ENCODE measurements at regions not wholly inside any gene's neighbourhood (a gene's known extent, or its start where the extent isn't known, plus 50 kb on each side); places are given as distances from the start of the nearest gene placed in this dataset.

GRCh38 chr10:106011250-106011649 lies 1153.3 kb downstream of the SORCS1 start:
- Histone ChIP-seq H3K27ac (no peak overlapping the region), H4K20me1 (no peaks in the 10 kb centered on the region), H3K9ac (no peak overlapping the region), H3K27me3 (no peaks in the 10 kb centered on the region), H3K4me3 (no peak overlapping the region), H3K9me3 (peaks cover 12% of the 10 kb centered on the region; the same call in 1 of the 2 replicates), H3K4me2 (no peak overlapping the region; the same call in 1 of the 2 replicates), H3K4me1 (no peaks in the 10 kb centered on the region), H3K36me3 (no peaks in the 10 kb centered on the region)
- TF ChIP-seq Cebpa-rat (IDR thresholded peaks at IDR 0.05) = no peak

- TF ChIP-seq Cebpa-rat (IDR thresholded peaks at IDR 0.05) = no peak
- Histone ChIP-seq H4K20me1 (no peaks in the 10 kb centered on the region), H3K27me3 (no peaks in the 10 kb centered on the region), H3K9ac (no peak overlapping the region), H3K27ac (no peak overlapping the region), H3K4me1 (no peaks in the 10 kb centered on the region), H3K36me3 (no peaks in the 10 kb centered on the region), H3K9me3 (no peaks in the 10 kb centered on the region), H3K4me2 (no peak overlapping the region), H3K4me3 (no peak overlapping the region)
Observed at GRCh38 chr10:106000721-106001120, 1163.8 kb downstream of the SORCS1 start.

GRCh38 chr10:105993609-105994008 lies 1170.9 kb downstream of the SORCS1 start:
- TF ChIP-seq Cebpa-rat (IDR thresholded peaks at IDR 0.05) = no peak
- no peaks in the 10 kb centered on the region for H4K20me1 ChIP-seq

GRCh38 chr10:105992928-105993327 lies 1171.6 kb downstream of the SORCS1 start:
- Histone ChIP-seq H3K36me3 (no peaks in the 10 kb centered on the region), H3K27ac (no peak overlapping the region), H3K4me1 (no peaks in the 10 kb centered on the region), H3K4me2 (no peak overlapping the region), H4K20me1 (no peaks in the 10 kb centered on the region), H3K4me3 (no peak overlapping the region), H3K27me3 (no peaks in the 10 kb centered on the region), H3K9ac (no peak overlapping the region), H3K9me3 (no peaks in the 10 kb centered on the region)
- no peak for TF ChIP-seq Cebpa-rat (IDR thresholded peaks at IDR 0.05)

More at GRCh38 chr10:105993609-105994008, 1170.9 kb downstream of the SORCS1 start:
- Histone ChIP-seq H3K27me3 (no peaks in the 10 kb centered on the region), H3K9me3 (no peaks in the 10 kb centered on the region), H3K4me3 (no peak overlapping the region), H3K9ac (no peak overlapping the region), H3K4me2 (no peak overlapping the region), H3K36me3 (no peaks in the 10 kb centered on the region), H3K4me1 (no peaks in the 10 kb centered on the region), H3K27ac (no peak overlapping the region)

- Histone ChIP-seq H3K4me3 (no peak overlapping the region), H3K36me3 (no peaks in the 10 kb centered on the region), H3K9ac (no peak overlapping the region), H3K27ac (no peak overlapping the region), H3K4me1 (no peaks in the 10 kb centered on the region), H3K27me3 (no peaks in the 10 kb centered on the region), H3K4me2 (no peak overlapping the region), H4K20me1 (no peaks in the 10 kb centered on the region), H3K9me3 (no peaks in the 10 kb centered on the region)
- no peak for TF ChIP-seq Cebpa-rat (IDR thresholded peaks at IDR 0.05)
Observed at GRCh38 chr10:105990529-105990928, 1174.0 kb downstream of the SORCS1 start.

GRCh38 chr10:105989995-105990394 lies 1174.5 kb downstream of the SORCS1 start:
- Histone ChIP-seq H3K27me3 (no peaks in the 10 kb centered on the region), H3K4me1 (no peaks in the 10 kb centered on the region), H3K36me3 (no peaks in the 10 kb centered on the region), H4K20me1 (no peaks in the 10 kb centered on the region), H3K27ac (no peak overlapping the region), H3K9ac (no peak overlapping the region), H3K4me2 (no peak overlapping the region), H3K9me3 (no peaks in the 10 kb centered on the region), H3K4me3 (no peak overlapping the region)
- TF ChIP-seq Cebpa-rat (IDR thresholded peaks at IDR 0.05) = no peak

- Histone ChIP-seq H3K4me2 (no peak overlapping the region), H3K9me3 (no peaks in the 10 kb centered on the region), H3K9ac (no peak overlapping the region), H3K4me1 (no peaks in the 10 kb centered on the region), H3K27ac (no peak overlapping the region), H4K20me1 (no peaks in the 10 kb centered on the region), H3K4me3 (no peak overlapping the region), H3K27me3 (no peaks in the 10 kb centered on the region), H3K36me3 (no peaks in the 10 kb centered on the region)
- no peak for TF ChIP-seq Cebpa-rat (IDR thresholded peaks at IDR 0.05)
Observed at GRCh38 chr10:105988848-105989247, 1175.7 kb downstream of the SORCS1 start.

- Histone ChIP-seq H3K27ac (no peak overlapping the region), H3K27me3 (no peaks in the 10 kb centered on the region), H4K20me1 (no peaks in the 10 kb centered on the region), H3K4me2 (no peak overlapping the region), H3K36me3 (no peaks in the 10 kb centered on the region), H3K9me3 (no peaks in the 10 kb centered on the region), H3K4me1 (no peaks in the 10 kb centered on the region), H3K4me3 (no peak overlapping the region), H3K9ac (no peak overlapping the region)
- no peak for TF ChIP-seq Cebpa-rat (IDR thresholded peaks at IDR 0.05)
Observed at GRCh38 chr10:105986912-105987635, 1177.4 kb downstream of the SORCS1 start.

GRCh38 chr10:105986486-105986885 lies 1178.0 kb downstream of the SORCS1 start:
- no peak for TF ChIP-seq Cebpa-rat (IDR thresholded peaks at IDR 0.05)
- H3K9me3 ChIP-seq = no peaks in the 10 kb centered on the region

GRCh38 chr10:105982735-105983134 lies 1181.8 kb downstream of the SORCS1 start:
- H3K4me3 ChIP-seq = no peak overlapping the region
- H3K9me3 ChIP-seq = no peaks in the 10 kb centered on the region
- H3K36me3 ChIP-seq = no peaks in the 10 kb centered on the region

More at GRCh38 chr10:105986486-105986885, 1178.0 kb downstream of the SORCS1 start:
- Histone ChIP-seq H3K4me2 (no peak overlapping the region), H3K27me3 (no peaks in the 10 kb centered on the region), H3K9ac (no peak overlapping the region), H3K36me3 (no peaks in the 10 kb centered on the region), H4K20me1 (no peaks in the 10 kb centered on the region), H3K27ac (no peak overlapping the region), H3K4me3 (no peak overlapping the region), H3K4me1 (no peaks in the 10 kb centered on the region)

More at GRCh38 chr10:105982735-105983134, 1181.8 kb downstream of the SORCS1 start:
- no peaks in the 10 kb centered on the region for H4K20me1 ChIP-seq
- TF ChIP-seq Cebpa-rat (IDR thresholded peaks at IDR 0.05) = no peak
- no peak overlapping the region for H3K4me2 ChIP-seq
- no peak overlapping the region for H3K9ac ChIP-seq
- no peak overlapping the region for H3K27ac ChIP-seq
- H3K4me1 ChIP-seq = no peaks in the 10 kb centered on the region
- H3K27me3 ChIP-seq = no peaks in the 10 kb centered on the region

Measured in BLaER1 (cell line).